Hematopoietic multipotent progenitor cell treated with erythropoietin and hydrocortisone succinate and interleukin-3 and kit ligand, for 17 days (in vitro differentiated cells): ENCODE measurements at regions not wholly inside any gene's neighbourhood (a gene's known extent, or its start where the extent isn't known, plus 50 kb on each side); places are given as distances from the start of the nearest gene placed in this dataset.

Source experiments
- DNase-seq: peaks from one replicate; pipeline ENCODE4 v3.0.0-alpha.2; 2015; ENCODE audit warnings: low spot score

DNA sequence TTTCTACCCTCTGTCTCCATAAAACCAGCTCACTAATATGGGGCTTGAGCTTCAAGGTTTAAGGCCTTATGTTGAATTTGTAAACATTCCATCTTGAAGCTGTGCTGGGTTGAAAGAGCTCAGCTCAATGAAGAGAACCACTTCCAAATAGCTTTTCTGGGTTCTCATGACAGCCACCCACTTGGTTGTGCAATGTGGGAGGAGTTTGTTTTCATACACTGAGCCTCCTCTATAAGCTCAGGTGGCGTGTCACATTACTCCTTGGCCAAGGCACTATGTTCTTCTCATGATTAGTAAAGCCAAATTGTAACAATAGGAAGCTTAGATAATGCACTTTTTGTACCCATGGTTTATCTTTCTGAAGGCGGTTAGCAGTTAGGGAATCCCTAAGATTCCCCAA lies 265.6 kb downstream of the PTEN start:
- no peak for DNase-seq

GRCh38 chr10:88130912-88131311 lies 267.5 kb downstream of the PTEN start:
- no peak for DNase-seq

DNA sequence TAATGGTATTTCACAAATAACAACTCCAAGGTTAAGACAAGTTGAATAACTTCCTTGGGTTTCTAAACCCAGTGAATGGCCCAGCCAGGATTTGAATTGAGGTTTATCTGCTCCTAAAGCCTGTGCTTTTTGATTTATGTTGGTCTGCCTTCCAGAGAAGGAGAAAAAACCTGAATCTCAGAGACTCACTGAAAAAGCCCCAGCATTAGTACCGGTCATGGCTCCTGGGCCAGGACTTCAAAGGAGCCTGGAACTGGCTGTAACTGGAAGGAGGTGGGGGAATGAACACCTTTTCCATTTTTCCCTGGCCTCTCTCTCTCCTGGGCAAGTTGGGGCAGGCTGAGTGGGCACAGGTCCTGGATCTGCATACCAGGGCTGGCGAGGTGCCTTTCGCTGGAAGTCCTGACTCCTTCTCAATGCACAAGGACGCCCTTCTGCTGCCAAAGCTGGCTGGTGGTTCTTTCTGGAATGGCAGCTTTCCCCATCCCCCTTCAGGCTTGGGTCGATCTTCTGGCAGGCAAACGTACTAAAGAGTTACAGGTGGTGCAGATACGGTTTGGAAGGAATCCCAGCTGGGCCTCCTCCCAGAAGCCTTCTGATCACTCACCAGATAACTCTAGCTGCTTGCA lies 268.2 kb downstream of the PTEN start:
- no peak for DNase-seq

DNA sequence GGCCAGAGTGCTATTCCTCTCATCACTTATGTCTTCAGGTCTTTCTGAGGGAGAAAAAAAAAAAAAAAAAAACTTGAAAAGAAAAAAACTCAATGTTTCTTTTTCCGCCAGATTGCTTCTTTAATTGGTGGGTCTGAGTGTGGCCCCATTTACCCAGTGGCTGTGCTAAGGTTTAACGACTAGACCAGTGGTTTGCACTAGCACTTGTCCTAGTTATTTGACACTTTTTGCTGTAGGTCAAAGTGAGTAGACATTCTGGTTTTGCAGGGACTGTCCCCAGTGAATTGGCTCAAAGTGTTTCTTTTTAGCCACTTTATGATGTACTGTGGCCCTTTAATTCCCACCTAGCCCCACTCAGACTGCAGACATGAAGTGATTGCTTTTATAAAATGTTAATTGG lies 273.3 kb downstream of the PTEN start:
- DNase-seq: no peak

DNA sequence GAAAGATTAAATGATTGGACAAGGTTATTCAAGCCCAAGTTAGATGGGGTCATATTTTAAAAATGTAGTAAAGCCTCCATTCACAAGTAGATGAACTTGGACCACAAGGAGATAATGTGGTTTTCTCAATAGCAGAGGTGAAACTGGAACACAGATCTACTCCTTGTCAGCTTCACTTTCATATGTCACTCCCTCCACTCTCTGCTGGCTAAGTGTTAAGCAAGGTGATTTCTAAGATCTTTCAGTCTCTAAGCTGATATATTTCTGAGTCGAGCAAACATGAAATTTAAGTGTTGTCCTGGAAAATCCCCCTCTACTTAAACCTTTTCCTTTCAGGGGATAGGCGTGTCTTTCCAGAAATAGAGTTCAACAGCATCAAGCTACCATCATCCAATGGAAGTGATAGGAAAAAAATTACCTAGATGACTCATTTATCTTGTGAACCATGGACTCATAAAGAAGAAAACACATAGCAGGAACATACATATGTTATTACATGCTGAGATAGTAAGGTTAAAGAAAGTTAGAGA lies 275.0 kb downstream of the PTEN start:
- DNase-seq: no peak

DNA sequence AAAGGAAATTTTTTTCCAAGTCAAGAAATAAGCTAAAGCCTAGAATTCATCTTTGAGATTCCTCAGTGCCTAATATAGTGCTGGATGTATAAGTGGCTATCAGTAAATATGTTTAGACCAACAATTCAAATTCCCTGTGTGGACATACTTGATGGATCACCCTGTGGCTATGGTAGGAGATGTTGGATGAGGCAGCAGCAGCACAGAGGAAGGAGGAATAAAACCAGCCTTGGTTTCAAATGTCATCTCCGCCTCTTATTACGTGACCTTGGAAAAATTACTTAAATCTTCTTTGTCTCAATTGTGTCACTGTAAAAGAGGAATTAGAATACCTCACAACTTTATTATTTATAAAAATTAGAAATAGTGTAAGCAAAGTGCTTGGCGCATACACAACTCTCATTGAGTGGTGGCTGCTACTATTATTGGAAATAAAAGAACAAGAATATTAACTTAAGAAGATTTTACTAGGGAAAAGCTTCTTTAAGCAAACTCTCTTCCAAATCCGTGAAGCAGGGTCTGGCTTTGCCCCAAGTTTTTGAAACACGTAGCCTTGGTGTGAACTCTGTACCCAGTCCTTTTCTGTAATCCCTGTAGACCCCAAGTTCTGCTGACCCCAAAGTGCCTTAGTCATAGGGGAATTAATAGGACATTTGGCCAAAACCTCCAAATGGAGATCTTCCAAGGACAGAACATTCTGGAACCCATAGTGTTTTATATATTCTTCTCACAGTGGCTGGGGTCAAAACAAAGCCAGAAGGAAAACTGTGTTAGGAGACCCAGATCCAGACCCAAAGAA lies 283.8 kb downstream of the PTEN start:
- DNase-seq: no peak

DNA sequence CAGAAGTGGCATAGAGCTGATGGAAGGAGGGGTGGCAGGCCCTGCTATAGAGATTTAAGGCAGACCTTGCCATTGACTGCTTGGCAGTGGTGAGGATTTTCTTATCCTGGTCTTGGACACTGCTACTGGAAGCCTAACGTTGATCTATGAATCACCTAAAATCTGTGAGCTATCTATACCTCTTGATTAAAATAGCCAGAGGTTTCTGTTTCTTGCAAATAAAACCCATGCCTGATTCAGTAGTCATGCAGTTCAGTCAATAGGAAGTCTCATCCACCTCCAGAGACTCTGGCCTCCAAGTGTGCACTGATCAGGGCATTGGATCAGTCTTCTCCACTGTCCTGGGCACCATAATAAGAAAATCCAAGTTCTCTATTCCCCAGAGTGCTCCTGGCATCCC lies 286.5 kb downstream of the PTEN start:
- DNase-seq: no peak

- no peak for DNase-seq
Observed at GRCh38 chr10:88150339-88150738, 286.9 kb downstream of the PTEN start.

GRCh38 chr10:88152728-88153133 lies 289.3 kb downstream of the PTEN start:
- no peak for DNase-seq

DNA sequence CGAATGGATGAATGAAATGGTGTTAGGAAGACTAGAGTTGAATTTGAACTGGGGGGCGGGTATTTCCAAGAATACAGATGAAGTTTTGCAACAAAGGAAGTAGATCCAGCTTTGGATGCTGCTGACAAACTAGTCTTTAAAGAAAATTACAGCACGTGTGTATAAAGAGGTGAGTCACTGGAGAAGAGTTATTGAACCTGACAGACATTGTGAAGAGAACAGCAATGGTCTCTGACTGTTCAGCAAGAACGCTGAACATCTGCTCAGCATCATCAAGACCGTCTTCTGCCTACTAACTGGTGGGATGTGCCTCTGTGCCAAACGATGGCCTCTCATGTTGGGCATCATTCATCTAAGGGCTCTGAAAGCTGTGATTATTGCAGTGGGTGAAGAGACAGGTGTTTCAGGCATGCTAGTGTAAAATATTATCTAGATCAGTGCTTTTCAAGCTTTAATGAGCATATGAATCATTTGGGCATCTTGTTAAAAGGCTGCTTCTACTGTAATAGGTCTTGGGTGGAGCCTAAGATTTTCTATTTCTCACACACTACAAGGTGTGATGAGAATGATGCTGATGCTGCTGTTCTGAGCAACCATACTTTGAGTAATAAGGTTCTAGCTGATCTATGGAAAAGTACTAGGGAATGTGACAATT lies 291.3 kb downstream of the PTEN start:
- DNase-seq: no peak

DNA sequence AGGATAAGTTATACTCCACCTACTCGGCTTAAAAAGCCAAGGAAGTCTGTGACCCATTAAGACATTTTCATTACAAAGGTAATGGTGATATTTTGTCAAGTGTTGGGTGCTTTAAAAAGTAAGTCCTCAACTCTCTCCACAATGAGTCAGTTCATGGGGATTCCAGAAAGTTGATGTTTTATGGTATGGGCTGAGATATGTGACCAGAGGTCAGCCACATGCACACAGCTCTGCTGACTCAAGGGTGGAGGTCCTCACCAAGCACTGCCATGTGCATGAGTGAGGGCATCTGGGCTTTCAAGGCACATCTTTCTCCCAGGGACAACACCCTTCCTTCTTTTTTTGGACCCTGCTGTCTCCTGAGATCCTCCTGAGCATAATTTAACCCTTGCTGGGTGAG lies 292.9 kb downstream of the PTEN start:
- no peak for DNase-seq

DNA sequence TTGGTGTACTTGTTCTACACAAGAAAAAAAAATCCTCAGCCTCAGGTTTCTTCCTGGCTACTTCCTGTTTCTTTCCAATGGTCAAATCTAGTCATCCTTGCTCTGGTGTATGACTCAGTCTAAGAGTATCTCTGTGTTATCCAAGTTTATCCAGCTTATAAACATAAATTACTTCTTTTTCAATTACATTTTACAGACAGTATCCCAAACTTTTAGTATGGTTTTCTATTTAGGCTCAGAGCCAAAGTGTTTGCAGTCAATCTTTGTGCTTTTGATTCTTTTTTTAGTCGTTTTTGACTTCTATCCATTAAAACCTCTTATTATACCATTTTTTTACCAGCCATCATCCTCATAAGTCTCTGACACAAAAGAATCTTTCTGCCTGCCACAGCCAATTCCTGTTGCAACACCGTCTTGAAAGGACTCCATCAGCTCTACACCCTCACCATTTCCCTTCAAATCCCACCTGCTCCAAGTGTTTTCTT lies 294.6 kb downstream of the PTEN start:
- no peak for DNase-seq

DNA sequence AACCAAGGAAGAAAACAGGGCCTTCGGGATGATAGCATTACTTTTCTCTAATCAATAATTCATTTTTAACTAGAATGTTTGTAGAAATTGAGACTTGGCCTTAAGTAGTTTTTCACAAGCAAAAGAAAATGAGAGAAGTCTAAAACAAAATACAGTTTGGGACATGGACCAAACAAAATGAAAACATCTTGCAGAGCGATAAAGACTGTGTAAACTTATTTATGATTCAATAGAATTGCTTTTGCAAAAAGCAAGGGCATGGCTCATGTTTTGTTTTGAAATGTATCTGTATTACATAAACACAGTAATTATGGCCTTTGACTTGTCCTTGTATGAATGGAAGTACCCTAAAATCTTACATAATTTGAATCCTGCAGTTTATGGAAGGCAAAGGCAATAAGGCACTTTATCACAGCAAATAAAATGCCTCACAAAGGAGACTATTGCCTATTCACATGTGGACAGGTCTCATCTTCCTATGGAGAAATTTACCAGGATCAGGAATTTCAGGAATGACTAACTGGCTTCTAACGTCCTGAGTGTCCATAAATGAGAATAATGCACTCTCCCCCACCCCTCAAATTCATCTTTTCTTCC lies 295.2 kb downstream of the PTEN start:
- no peak for DNase-seq

GRCh38 chr10:88159127-88159829 lies 295.9 kb downstream of the PTEN start:
- DNase-seq: no peak

DNA sequence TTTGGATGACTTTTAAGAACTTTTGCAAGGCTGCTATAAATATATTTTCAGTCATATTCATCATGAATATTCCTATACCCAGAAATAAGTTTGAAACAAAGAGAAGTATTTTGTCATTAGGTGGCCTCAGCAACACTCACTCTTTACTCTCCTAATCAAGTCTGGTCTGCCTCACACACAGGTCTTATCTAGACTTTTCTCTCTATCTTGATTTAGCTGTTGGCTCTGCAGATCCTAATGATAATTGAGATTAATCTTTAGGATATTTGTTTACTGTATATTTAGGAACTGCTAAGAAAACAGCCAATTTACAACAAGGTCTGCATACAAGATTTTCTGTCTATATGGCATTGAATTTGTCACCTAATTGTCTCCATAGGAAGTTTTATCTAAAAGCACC lies 297.6 kb downstream of the PTEN start:
- DNase-seq: no peak

DNA sequence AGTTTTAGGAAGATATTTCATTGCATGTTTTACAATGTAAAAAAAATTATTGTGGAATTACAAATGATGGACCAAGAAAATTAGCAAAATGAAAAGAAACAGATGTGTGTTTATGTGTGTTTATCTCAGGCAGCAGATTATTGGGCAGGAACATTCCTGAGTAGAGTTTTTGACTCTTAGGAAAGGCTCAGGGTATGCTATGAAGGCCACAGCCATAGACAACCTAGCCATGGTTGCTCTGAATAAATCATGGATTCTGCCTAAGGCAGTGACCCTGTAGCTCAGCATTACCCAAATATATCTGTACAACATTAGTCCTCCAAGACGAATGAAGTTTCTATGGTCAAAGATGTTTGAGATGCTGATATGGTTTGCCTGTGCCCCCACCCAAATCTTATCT lies 298.3 kb downstream of the PTEN start:
- no peak for DNase-seq

DNA sequence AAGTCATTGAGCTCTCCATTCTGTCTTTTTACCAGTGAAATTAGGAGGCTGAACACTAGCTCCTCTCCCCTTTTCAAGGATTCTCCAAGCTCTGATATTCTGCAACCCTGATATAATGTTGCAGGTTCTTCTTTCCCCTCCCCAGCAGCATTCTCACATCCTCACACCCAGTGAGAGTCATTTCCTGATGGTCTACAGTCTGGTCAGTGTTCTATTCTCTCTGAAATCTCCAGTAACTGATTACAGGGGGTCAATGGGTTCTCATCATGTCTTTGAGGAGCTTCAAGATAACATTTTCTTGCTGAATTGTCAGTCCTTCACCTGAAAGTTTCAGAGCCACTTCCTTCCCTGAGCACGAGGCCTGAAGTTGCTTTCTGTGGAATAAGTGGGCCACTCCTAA lies 299.4 kb downstream of the PTEN start:
- no peak for DNase-seq

GRCh38 chr10:88163572-88163971 lies 300.1 kb downstream of the PTEN start:
- no peak for DNase-seq

DNA sequence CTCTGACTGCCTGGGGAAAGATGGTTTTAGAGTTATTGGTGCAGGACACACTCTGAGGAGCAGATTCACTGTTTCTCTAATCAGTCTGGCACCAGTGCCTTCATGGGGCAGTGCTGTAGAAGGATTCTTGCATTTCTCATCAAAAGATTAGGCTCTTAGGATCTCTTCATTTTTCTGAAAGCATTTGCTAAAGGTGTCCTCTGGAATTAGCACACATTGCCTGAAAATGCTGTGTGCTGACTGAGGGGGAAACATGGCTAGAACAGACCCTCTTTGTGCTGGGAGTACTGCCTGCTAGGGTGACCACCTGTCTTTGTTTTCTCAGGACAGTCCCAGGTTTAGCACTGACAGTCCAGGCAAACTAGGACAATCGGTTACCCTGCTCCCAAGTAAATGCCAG lies 301.0 kb downstream of the PTEN start:
- DNase-seq: no peak

- no peak for DNase-seq
Observed at GRCh38 chr10:88165849-88166271, 302.4 kb downstream of the PTEN start.

DNA sequence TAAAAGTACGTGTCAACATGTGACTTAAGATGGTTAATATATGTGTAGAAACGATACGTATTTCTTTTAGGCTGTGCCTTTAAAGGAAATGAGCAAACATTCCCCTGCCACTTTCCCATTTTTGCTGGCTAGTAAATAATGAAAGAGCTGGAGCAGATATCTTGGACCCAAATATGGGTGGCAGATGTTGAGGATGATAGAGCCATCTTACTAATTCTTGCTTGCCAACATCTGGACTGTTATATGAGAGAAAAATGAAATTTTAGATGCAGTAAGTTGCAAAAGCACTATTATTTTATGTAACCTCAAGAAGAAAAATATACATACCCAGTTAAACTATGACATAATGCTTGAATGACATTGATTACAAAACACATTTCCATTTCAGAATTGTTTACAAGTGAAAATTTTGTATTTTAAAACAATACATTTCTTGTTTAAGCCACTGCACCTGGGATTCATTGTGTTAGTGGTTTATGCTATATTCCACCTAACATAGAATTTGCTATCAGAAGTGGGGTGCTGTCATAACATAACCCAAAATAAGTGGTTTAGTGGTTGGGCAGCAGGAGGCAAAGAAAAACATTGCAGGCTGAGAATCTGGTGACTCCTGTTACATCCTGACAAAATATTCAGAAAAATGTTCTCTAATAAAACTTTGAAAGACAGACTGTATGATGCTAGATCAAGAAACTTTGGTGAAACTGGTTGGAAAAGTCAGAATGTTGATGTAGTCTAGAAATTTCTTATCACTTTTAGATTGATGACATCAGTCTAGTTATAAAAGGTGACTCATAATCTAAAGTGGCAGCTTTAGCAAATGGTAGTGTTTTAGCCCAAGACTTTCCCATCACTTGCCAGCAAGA lies 305.0 kb downstream of the PTEN start:
- no peak for DNase-seq
